Natural killer cell (primary cell): ENCODE measurements at regions not wholly inside any gene's neighbourhood (a gene's known extent, or its start where the extent isn't known, plus 50 kb on each side); places are given as distances from the start of the nearest gene placed in this dataset.

Source experiments
- ATAC-seq, 3 donors: fragments of 150-1000 bp in 2 of 3; fragments of 200-7000 bp in 1 of 3; cut with Tn5 transposase; 1 replicate in 1 of 3; 2 replicates in 2 of 3; pipeline ENCODE4 v1.10.0; 2021; ENCODE audit warnings: mild to moderate bottlenecking in 2 of 3, moderate library complexity in 2 of 3
- DNase-seq, 2 donors: peaks; one replicate each; pipeline versions ENCODE4 v3.0.0 to v3.0.0-alpha.2; 2013 to 2021; ENCODE audit warnings: mixed read lengths in 1 of 2
- H3K27ac ChIP-seq: one replicate; pipeline ENCODE4 v1.5.1; 2013; ENCODE audit warnings: mild to moderate bottlenecking, low read length
- H3K27me3 ChIP-seq: one replicate; pipeline ENCODE4 v1.6.1; 2013; ENCODE audit warnings: low read length; ENCODE audit not compliant: control insufficient read depth, insufficient read depth
- H3K36me3 ChIP-seq: one replicate; pipeline ENCODE4 v1.6.1; 2013; ENCODE audit warnings: low read length; ENCODE audit not compliant: control insufficient read depth, insufficient read depth
- H3K4me1 ChIP-seq: one replicate; pipeline ENCODE4 v1.6.1; 2013; ENCODE audit warnings: low read length; ENCODE audit not compliant: control insufficient read depth, insufficient read depth
- H3K4me3 ChIP-seq: one replicate; pipeline ENCODE4 v1.5.1; 2013; ENCODE audit warnings: low read length
- H3K9me3 ChIP-seq: one replicate; pipeline ENCODE4 v1.6.1; 2013; ENCODE audit warnings: low read length; ENCODE audit not compliant: control insufficient read depth, insufficient read depth
- H3K27ac Mint-ChIP-seq, 2 donors: one replicate each; pipeline ENCODE4 v1.8.0; 2022; ENCODE audit warnings: mild to moderate bottlenecking in 2 of 2, mixed read lengths in 2 of 2, moderate library complexity in 1 of 2
- H3K27me3 Mint-ChIP-seq, 2 donors: one replicate each; pipeline ENCODE4 v1.8.0; 2022; ENCODE audit warnings: low read depth in 2 of 2, mixed read lengths in 2 of 2
- H3K36me3 Mint-ChIP-seq: one replicate; pipeline ENCODE4 v1.8.0; 2022; ENCODE audit warnings: mixed read lengths
- H3K4me1 Mint-ChIP-seq, 2 donors: one replicate each; pipeline ENCODE4 v1.8.0; 2022; ENCODE audit warnings: mixed read lengths in 2 of 2
- H3K4me3 Mint-ChIP-seq: one replicate; pipeline ENCODE4 v1.8.0; 2022; ENCODE audit warnings: mild to moderate bottlenecking, moderate library complexity, mixed read lengths
- H3K9me3 Mint-ChIP-seq, 2 donors: one replicate each; pipeline ENCODE4 v1.8.0; 2022; ENCODE audit warnings: mixed read lengths in 2 of 2
- CTCF ChIP-seq: fragments of 200-600 bp; IDR thresholded peaks from one replicate; pipeline ENCODE4 v1.8.0; 2022; ENCODE audit warnings: antibody characterized with exemption
- WGBS: methylation state at CpG from one replicate; pipeline ENCODE4 v1.1.7; 2013; ENCODE audit warnings: missing lambda C conversion rate; ENCODE audit not compliant: insufficient coverage; 5-methylcytosine and 5-hydroxymethylcytosine counted together
- intact Hi-C: fragments of 100-400 bp; cut with micrococcal nuclease; formaldehyde crosslinking; loops from one replicate; pipeline ENCODE4 v1.14.2; 2022

- no peak for TF ChIP-seq CTCF
- H3K27me3 Mint-ChIP-seq = peaks cover 0 to 5% of the 10 kb centered on the region in 2 donors
- Histone ChIP-seq H3K27ac (no peak overlapping the region), H3K4me3 (no peak overlapping the region), H3K27me3 (no peaks in the 10 kb centered on the region), H3K4me1 (no peaks in the 10 kb centered on the region), H3K9me3 (no peaks in the 10 kb centered on the region), H3K36me3 (no peaks in the 10 kb centered on the region)
- intact Hi-C loops = no loop called here
- H3K4me3 Mint-ChIP-seq = no peak overlapping the region
- DNase-seq (no peak), ATAC-seq (no peak)
- peaks cover 2 to 5% of the 10 kb centered on the region in 2 donors for H3K9me3 Mint-ChIP-seq
- no peaks in the 10 kb centered on the region for H3K36me3 Mint-ChIP-seq
- H3K27ac Mint-ChIP-seq = no peak overlapping the region
- 79% methylated on average over 9 of the region's 10 CpGs for WGBS
- no peaks in the 10 kb centered on the region for H3K4me1 Mint-ChIP-seq
Observed at GRCh38 chr7:153010416-153010815, 250.9 kb downstream of the ACTR3B start.

GRCh38 chr7:153012203-153012602 lies 252.7 kb downstream of the ACTR3B start:
- Histone ChIP-seq H3K27me3 (no peaks in the 10 kb centered on the region), H3K36me3 (no peaks in the 10 kb centered on the region), H3K27ac (no peak overlapping the region), H3K4me1 (no peaks in the 10 kb centered on the region), H3K9me3 (no peaks in the 10 kb centered on the region), H3K4me3 (no peak overlapping the region)
- Mint-ChIP-seq H3K4me1 (no peaks in the 10 kb centered on the region), H3K9me3 (peaks cover 2 to 5% of the 10 kb centered on the region in 2 donors), H3K27me3 (peaks cover 0 to 5% of the 10 kb centered on the region in 2 donors), H3K36me3 (no peaks in the 10 kb centered on the region), H3K27ac (no peak overlapping the region), H3K4me3 (no peak overlapping the region)
- ATAC-seq (no peak), DNase-seq (no peak)
- intact Hi-C loops = no loop called here
- no CpG with 5 or more reads among the region's 4 CpGs for WGBS
- no peak for TF ChIP-seq CTCF

- Mint-ChIP-seq H3K27me3 (peaks cover 0 to 5% of the 10 kb centered on the region in 2 donors), H3K27ac (no peak overlapping the region), H3K9me3 (peaks cover 0 to 5% of the 10 kb centered on the region in 2 donors), H3K4me1 (no peaks in the 10 kb centered on the region), H3K36me3 (no peaks in the 10 kb centered on the region), H3K4me3 (no peak overlapping the region)
- TF ChIP-seq CTCF = no peak
- Histone ChIP-seq H3K27ac (no peak overlapping the region), H3K36me3 (no peaks in the 10 kb centered on the region), H3K4me3 (no peak overlapping the region), H3K27me3 (no peaks in the 10 kb centered on the region), H3K9me3 (no peaks in the 10 kb centered on the region), H3K4me1 (no peaks in the 10 kb centered on the region)
- DNase-seq (no peak), ATAC-seq (no peak)
- intact Hi-C loops = no loop called here
- WGBS = 73% methylated on average over 14 of the region's 14 CpGs
Observed at GRCh38 chr7:153017223-153017622, 257.7 kb downstream of the ACTR3B start.

GRCh38 chr7:153021542-153021941 lies 262.0 kb downstream of the ACTR3B start:
- Mint-ChIP-seq H3K4me1 (no peaks in the 10 kb centered on the region), H3K36me3 (no peaks in the 10 kb centered on the region), H3K4me3 (no peak overlapping the region), H3K27me3 (no peaks in the 10 kb centered on the region), H3K27ac (no peak overlapping the region), H3K9me3 (peaks cover 0 to 5% of the 10 kb centered on the region in 2 donors)
- 84% methylated on average over 6 of the region's 6 CpGs for WGBS
- intact Hi-C loops = no loop called here
- Histone ChIP-seq H3K4me3 (no peak overlapping the region), H3K27ac (no peak overlapping the region), H3K9me3 (no peaks in the 10 kb centered on the region), H3K4me1 (no peaks in the 10 kb centered on the region), H3K27me3 (no peaks in the 10 kb centered on the region), H3K36me3 (no peaks in the 10 kb centered on the region)
- DNase-seq (no peak), ATAC-seq (no peak)
- no peak for TF ChIP-seq CTCF
